ENCODE measurements at regions not wholly inside any gene's neighbourhood (a gene's known extent, or its start where the extent isn't known, plus 50 kb on each side); places are given as distances from the start of the nearest gene placed in this dataset.

DNA sequence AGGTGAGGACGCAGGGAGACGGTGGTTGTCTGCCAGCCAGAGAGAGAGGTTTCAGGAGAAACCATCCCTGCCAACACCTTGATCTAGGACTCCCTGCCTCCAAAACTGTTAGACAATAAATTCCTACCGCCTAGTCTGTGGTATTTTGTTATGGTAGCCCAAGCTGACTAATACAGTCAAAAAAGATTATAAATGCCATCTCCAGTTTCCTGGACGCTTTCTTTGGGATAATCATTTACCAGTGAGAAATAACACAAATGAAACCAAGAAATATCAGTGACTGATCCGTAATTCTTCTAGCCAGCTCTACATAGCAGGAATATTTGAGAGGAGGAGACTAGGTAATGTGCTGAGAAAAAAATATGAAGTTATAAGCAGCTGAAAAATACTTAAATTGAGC, 707.8 kb upstream of the LMCD1 start:
- no peak for DNase-seq

DNA sequence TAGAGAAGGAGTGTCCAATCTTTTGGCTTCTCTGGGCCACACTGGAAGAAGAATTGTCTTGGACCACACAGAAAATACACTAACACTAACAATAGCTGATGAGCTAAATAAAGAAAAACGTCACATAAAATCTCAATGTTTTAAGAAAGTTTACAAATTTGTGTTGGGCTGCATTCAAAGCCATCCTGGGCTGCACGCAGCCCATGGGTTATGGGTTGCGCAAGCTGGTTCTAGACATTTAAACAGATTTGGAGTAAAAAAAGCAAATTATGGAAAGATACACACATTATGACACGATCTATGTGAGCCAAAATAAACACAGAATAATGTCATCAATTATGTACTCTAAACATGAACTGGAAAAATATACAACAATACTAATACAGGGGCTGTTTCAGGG, 703.3 kb upstream of the LMCD1 start:
- DNase-seq, result no peak

DNA sequence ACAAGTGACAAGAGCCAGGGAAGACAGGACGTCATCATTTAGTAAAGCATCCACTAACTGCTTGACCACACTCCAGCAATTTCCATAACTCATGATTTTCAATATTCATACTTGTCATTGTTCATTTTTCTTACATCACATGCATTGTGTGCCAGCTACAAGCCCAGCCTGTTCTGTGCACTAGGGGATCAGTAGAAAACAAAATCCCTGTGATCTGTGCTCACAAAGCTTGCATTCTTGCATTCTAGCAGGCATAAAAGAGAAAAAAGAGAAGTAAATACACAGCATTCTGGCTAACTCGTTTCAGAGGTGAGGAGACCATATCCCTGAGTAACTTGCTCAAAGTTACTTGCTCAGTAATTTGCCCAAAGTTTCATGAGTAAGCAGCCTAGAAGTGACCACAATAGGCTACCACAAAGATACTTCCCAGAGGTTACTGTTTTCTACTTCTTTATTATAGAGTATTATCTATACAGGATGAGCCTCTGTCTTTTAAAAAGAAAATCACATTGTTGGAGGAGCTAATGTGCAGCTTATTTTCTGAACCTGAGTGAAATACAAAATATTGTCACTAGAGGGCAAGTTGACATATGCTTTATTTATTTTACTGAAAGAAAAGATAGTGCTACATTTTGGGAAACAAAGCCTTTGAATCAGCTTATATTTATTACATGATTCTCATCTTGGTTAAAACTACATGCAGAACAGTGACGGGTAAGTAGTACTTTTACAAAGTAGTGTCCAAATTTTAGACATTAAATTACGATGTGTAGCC, 701.4 kb upstream of the LMCD1 start:
- DNase-seq, result no peak

DNA sequence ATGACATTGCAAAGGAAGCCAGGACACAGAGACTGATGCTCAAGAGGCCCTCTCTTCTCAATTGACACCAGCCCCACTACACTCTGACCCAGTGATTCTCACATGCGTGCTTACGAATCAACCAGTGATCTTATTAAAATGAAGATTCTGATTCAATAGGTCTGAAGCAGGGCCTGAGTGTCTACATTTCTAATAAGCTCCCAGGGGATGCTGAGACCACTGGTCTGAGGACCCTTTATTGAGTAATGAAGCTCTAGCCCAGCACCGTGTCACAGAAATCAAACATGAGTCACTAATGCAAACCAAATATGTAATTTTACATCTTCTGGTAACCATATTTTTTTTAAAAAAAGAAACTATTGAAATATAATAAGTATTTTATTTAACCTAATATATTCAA, 689.1 kb upstream of the LMCD1 start:
- no peak for DNase-seq

DNA sequence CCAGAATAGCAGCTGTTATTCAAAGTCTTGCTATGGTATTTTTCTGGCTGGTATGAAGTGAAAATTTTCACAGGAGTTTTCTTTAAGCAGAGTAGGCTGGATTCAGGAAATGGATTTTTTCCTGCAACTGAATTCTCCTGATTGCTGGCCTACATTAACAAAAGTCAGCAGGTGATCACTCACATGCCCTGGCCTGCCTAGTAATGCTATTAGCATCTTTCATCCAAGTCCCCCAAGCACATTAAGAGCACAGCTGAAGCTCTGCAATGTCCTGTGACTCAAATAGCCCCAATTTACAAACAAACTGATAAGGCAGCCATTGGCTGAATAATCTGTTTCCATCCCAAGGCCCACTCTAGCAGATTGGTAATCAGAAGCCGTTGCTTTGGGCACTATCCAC, 688.3 kb upstream of the LMCD1 start:
- DNase-seq, result no peak

DNA sequence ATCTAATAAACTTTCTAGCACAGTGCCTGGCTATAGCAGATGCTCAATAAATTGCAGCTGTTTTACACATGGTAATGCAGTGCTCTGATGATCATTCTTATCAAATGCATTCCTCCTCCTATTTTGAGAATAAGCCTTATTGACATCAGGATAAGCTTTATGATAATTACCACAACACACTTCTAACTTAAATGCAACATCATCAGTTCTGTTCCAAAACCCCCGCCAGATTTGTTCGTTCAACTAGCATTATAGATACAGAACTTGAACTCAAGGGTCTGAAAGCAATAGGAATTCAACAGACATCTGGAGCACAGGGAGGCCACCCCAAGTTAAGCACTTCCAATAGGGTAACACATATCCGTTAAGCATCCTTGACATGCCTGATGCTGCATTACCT, 684.4 kb upstream of the LMCD1 start:
- DNase-seq, result no peak

DNA sequence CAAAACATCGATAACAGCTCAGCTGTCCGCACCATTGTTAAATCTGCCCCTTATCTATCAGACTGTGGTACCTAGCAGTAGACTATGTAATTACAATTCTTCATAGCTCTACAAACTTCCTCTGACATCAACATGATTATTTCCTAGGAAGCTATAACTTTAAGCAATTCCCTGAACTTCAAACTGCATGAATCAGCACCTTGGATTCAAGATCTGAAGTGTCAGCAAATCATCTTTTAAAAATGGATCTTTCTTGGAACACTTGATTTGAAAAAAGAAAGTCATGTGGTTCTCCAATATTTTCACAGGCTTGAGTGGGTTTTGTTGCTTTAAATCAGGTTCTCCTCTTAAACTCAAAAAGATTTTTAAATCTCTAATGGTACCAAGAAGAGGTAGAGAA, 680.7 kb upstream of the LMCD1 start:
- DNase-seq, result no peak

DNA sequence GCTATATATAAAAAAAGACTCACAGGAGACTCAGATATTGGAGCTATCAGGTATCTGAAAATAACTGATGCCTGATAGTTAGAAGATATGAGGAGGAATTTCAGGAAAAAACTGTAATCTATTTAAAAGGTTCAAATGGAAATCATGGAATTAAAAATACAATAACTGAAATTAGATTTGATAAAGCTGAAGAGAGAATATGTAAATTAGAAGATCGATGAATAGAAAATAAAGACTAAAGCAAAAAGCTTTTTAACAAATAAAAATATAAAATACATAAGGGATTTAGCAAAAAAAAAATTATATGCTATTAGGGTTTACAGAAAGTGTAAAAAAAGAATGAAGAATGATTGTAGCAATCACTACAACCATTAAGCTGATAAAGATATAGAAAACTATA, 679.8 kb upstream of the LMCD1 start:
- no peak for DNase-seq

DNA sequence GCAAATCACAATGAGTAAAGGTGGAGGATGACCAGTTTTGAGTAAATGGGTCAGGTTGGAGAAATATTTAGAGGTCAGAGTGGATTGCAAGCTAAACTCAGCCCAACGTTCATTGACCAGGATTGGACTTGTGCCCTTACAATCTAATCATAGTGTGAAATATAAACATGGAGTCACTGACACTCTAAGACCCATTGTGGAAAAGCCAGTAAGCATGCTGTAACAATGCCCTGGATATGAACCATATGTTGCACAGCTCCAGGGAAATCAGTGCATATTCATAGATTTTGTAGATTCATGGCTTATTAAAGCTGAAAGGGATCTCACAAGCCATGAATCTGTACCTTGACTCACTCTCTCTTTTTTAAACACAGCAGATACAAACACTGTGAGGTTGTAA, 660.2 kb upstream of the LMCD1 start:
- no peak for DNase-seq

DNA sequence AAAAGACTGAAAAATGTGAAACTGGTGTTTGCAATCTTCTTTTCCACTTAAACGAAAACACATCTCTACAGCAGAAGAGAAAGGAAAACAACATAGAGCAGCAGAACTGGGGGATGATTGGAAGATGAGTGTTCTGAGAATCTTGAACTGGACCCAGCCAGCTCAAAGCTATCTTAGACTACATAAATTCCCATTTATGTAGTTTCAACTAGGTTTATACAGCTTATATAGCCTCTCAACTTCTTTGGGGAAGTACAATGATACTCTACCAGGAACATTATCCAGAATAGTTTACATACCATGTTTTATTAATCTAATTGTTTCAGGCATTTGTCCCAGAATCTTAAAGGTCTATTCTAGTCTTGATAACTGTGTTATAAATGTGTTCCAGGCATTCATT, 658.2 kb upstream of the LMCD1 start:
- no peak for DNase-seq

DNA sequence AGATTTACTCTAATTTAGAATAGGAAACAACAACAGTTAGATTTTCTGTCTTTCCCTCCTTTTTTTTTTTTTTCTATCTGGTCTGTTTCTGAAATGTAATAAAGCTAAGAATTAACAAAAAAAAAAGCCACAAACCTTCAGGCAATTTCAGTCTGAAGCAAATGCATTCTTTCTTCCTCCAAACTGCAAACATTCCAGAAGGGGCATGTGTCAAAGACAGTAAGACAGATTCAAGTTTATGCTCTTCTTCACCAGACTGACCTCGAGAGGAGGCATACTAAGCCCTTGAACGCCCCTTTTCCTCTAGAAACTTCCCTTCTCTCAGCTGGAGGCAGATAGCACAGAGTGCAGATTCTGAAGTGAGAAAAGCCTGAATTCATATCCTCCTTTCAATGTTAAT, 654.6 kb upstream of the LMCD1 start:
- no peak for DNase-seq

DNA sequence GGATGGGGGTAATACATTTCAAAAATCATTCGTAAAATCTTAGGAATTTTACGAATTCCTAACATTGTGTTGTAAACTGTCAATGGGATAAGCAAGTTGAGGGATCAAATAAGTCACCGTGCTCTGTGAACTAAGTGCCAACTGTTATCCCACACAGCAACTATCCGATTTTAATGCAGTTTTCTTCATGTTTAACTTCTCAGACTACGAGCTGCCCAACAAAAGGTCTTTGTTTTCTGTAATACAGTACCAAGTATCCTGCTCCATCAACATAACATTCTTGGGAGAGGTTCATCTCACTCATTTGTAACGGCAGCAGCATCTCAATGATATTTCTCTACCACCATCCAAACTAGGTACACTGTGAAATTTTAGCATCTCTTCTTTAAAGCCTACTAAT, 654.1 kb upstream of the LMCD1 start:
- DNase-seq, result no peak

DNA sequence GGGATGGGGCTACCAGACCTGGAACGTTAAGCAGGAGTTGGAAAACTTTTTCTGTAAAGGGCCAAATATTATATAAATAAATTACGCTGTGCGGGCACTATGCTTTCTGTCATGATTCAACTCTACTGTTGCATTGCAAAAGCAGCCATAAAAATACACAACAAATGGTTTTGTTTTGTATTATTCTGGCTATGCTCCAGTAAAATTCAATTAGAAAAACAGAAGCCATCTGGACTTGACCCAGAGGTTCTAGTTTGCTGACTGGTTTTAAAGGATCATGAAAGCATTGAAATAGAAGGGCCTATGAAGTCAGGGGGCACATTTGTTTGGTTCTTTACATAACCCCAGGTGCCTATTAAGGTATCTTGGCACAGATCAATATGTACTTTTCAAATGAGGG, 647.4 kb upstream of the LMCD1 start:
- DNase-seq, result no peak

DNA sequence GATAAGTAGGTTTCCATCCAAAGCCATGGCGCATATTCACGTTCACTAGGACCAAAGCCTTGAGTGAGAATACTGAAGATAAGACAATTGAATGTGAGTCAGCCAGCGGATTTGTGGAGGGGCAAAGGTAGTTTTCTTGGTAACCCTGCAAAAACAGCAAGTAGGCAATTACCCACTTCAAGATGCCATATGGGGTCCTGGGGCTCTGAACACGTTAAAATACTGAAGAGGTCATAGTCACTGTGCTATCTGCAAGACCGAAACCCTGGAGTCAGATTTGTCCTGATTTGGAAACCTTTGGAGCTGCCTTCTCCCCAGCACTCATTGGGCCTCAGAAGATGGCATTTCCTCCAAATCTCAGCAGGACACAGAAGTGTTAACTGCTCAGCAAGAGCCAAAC, 646.9 kb upstream of the LMCD1 start:
- no peak for DNase-seq

DNA sequence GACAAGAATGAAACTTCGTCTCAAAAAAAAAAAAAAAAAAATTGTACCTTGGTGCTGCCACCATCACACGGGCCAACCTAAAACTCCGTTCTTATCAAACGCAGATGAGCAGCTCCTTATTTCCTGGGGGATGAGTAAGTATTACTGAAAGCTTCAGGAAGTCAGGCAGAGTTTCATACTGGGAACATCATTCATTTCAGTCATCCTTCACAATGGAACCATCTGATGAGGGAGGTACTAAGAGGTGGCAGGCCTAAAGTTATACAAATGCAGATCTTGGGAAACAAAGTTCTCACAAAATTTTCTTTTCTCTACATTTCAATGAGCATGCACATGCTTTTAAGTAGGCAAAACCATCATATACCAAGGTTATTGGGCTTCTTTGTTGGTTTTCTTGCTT, 636.0 kb upstream of the LMCD1 start:
- DNase-seq, result no peak

DNA sequence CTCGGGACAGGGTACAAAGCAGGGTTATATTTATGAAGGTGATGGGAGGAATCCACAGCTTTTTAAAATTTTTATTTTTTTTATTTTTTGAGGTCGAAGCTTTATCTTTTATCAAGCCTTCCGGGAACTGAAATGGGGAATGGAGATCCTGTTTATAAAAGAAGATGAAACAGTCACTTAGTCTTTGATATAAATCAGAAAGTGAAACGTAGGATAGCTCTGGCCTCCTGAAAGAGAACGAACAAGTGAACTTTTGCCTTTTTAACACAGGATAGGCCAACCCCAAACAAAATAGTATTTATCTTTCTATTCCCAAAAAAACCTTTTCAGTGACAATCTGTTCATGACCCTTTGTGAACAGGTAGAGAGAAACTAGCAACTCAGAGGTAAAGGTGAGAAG, 634.0 kb upstream of the LMCD1 start:
- DNase-seq, result no peak

DNA sequence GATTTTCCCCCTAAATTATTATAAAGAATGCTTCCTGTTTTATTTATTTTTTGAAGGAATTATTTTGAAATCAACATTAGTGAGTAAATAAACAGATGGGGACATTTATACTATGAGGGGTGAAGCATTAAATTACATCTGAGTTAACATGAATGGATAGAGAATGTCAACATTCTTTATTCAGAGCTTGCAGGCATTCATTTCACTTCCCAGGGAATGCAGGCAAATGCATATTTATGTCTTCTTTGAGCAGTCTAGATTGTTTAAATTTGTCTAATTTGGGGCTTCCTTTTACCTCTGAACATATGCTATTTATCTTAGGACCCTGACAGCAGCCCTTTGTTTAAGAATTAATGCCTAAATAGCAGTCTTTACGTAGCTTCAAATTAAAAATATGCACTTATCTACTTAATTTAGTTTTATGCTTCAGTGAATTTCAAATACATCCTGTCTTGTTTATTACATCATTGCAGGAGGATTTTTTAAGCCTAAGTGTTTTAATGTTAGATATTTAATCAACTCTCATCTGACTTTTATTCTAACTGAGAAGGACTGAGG, 630.5 kb upstream of the LMCD1 start:
- no peak for DNase-seq

DNA sequence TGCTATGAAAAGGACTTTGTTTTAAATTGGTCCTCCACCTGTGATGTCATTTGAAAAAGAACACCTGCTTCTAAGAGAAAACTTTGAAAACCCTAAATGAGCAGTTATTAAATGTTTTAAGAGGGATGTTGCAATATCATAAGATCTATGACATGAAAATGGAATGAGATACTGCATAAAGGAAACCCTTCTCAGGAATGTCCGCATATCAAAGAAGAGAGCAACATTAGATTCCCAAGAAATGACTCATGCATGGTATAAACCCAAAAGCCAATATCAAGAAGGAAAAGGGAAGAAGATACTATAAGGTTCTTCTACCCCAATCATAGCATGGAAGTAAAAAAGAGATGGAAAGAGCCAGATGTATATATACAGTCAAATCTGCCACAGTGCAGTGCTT, 627.5 kb upstream of the LMCD1 start:
- DNase-seq, result no peak

DNA sequence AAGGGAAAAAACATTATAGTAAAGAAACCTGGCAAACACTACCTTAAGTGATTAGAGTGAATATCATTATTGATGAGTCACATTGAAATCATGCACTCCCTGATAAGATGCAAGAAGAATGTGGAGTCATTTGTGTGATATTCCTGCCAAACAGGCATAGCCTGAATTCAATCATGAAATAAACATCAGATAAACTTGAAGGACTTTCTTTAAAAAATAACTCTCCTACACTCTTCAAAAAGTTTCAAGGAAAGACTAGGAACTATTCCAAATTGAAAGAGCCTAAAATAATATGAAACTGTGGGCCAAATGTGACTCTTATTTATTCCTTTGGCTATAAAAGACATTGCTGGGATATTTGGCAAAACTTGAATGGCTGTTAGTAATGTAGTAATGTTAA, 625.7 kb upstream of the LMCD1 start:
- no peak for DNase-seq

DNA sequence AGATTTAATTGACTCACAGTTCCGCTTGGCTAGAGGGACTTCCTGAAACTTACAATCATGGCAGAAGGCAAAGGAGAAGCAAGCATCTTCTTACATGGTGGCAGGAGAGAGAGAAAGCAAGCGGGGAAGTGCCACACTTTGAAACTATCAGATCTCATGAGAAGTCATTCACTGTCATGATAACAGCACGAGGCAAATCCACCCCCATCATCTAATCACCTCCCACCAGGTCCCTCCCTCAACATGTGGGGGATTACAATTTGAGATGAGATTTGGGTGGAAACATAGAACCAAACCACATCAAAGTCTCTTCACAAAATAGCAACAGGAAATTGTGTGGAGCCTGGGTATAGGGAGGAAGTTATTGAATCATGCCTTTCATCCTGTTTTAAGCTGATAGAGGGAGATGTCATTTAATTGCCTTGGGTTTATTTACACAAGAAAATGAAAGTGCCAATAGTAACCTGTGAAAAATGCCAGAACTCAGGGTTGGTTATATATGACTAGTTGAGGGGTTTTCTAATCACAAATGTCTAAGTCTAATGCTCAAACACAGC, 624.8 kb upstream of the LMCD1 start:
- DNase-seq, result no peak

DNA sequence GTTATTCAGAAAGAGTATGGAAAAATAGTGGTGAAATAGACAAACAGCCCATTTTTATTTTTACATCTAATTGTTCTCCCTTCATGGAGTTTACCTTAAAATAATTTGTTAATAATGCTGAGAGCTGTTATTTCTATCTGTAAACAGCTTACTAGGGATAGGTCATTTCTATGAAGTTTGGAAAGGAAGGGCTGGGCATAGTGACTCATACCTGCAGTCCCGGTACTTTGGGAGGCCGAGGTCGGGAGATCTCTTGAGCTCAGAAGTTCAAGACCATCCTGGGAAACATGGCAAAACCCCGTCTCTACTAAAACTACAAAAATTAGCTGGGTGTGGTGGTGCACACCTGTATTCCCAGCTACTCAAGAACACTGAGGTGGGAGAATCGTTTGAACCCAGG, 624.3 kb upstream of the LMCD1 start:
- DNase-seq, result no peak

DNA sequence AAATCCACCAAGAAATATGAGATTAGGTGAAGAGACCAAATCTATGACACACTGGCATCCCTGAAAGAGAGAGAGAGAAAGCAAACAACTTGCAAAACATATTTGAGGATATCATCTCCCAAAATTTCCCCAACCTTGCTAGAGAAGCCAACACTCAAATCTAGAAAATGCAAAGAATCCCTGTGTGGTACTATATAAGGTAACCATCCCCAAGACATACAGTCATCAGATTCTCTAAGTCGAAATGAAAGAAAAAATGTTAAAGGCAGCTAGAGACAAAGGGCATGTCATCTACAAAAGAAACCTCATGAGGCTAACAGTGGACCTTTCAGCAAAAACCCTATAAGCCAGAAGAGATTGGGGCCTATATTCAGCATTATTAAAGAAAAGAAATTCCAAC, 622.1 kb upstream of the LMCD1 start:
- no peak for DNase-seq

DNA sequence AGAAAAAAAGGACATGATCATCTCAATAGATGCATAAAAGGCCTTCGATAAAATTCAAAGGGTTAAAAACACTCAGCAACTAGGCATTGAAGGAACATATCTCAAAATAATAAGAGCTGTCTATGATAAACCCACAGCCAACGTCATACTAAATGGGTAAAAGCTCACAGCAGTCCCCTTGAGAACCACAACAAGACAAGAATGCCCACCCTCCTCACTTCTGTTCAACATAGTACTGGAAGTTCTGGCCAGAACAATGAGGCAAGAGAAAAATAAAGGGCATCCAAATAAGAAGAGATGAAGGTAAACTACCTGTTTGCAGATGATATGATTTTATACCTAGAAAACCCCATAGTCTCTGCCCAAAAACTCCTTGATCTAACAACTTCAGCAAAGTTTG, 619.7 kb upstream of the LMCD1 start:
- DNase-seq, result no peak

DNA sequence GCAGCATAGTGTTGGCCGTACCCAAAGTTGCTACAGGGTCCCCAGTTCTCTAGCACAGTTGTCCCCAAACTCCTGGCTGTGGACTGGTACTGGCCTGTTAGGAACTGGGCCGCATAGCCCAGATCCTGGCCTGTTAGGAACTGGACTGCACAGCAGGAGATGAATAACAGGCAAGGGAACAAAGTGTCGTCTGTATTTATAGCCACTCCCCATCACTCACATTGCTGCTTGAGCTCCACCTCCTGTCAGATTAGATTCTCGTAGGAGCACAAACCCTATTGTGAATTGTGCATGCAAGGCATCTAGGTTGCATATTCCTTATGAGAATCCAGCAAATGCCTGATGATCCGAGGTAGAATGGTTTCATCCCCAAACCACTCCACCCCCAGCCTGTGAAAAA, 604.0 kb upstream of the LMCD1 start:
- DNase-seq, result peak in 21 of 56 donors; percentile 1 to 44 (median 11)
